Calu3 (cell line): ENCODE measurements at regions not wholly inside any gene's neighbourhood (a gene's known extent, or its start where the extent isn't known, plus 50 kb on each side); places are given as distances from the start of the nearest gene placed in this dataset.

Experiments used
- BruUV-seq: library from RNA; stranded (reverse); fragments of 400-500 nt; replicated peaks from 2 replicates; lab custom pipeline; 2021; lab: Mats Ljungman, UMichigan
- CTCF ChIA-PET: fragments of 300-600 bp; sonication (Branson Sonifier 250); formaldehyde crosslinking; loops from one replicate; lab custom pipeline; 2022; ENCODE audit warnings: antibody characterized with exemption; lab: Charles Lee
- DNase-seq: peaks from one replicate; pipeline ENCODE4 v3.0.0; 2022
- H3K27ac Mint-ChIP-seq: one replicate; pipeline ENCODE4 v1.8.0; 2022; ENCODE audit warnings: mixed read lengths; ENCODE audit not compliant: unreplicated experiment
- H3K27me3 Mint-ChIP-seq: one replicate; pipeline ENCODE4 v1.8.0; 2022; ENCODE audit warnings: mixed read lengths; ENCODE audit not compliant: unreplicated experiment
- H3K36me3 Mint-ChIP-seq: one replicate; pipeline ENCODE4 v1.8.0; 2022; ENCODE audit warnings: mild to moderate bottlenecking, moderate library complexity, mixed read lengths; ENCODE audit not compliant: insufficient read depth, unreplicated experiment
- H3K4me1 Mint-ChIP-seq: one replicate; pipeline ENCODE4 v1.8.0; 2022; ENCODE audit warnings: mild to moderate bottlenecking, low read depth, mixed read lengths; ENCODE audit not compliant: unreplicated experiment
- H3K4me3 Mint-ChIP-seq: one replicate; pipeline ENCODE4 v1.8.0; 2022; ENCODE audit warnings: mild to moderate bottlenecking, low read depth, moderate library complexity, mixed read lengths; ENCODE audit not compliant: unreplicated experiment
- H3K9me3 Mint-ChIP-seq: one replicate; pipeline ENCODE4 v1.8.0; 2022; ENCODE audit warnings: low read depth, mixed read lengths; ENCODE audit not compliant: unreplicated experiment
- intact Hi-C: fragments of 100-400 bp; cut with micrococcal nuclease; formaldehyde crosslinking; loops from one replicate; pipeline ENCODE4 v1.10.0; 2022; ENCODE audit not compliant: unreplicated experiment
- TF ChIP-seq, protein P1 (sequence below): fragments of 200-600 bp; IDR thresholded peaks from one replicate; pipeline ENCODE4 v1.8.0; 2022; ENCODE audit warnings: antibody characterized with exemption; ENCODE audit not compliant: unreplicated experiment

DNA sequence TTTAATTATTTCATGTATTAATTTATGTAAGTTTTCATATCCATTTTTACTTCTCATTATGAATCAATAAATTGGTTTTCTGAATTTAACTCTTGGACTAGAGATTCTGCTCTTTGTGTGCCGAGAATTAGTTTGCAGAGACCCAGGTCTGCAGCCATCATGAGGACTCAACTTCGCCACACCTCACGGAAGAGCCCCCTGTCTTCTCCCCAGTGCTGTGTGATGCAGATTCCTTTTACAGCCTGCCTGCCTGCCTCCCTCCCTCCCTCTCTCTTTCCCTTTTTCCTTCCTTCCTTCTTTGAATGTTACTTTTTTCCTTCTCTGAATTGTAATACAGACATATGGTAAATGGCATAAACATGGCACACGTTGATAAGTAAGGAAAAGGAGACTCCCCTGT lies 947.7 kb downstream of the TBC1D22A start:
- DNase-seq, result no peak
- no peaks in the 10 kb centered on the region for H3K27me3 Mint-ChIP-seq
- H3K27ac Mint-ChIP-seq, result no peak overlapping the region
- CTCF ChIA-PET, result no interaction called here
- peaks cover 25% of the 10 kb centered on the region for H3K9me3 Mint-ChIP-seq
- TF ChIP-seq, protein P1, sequence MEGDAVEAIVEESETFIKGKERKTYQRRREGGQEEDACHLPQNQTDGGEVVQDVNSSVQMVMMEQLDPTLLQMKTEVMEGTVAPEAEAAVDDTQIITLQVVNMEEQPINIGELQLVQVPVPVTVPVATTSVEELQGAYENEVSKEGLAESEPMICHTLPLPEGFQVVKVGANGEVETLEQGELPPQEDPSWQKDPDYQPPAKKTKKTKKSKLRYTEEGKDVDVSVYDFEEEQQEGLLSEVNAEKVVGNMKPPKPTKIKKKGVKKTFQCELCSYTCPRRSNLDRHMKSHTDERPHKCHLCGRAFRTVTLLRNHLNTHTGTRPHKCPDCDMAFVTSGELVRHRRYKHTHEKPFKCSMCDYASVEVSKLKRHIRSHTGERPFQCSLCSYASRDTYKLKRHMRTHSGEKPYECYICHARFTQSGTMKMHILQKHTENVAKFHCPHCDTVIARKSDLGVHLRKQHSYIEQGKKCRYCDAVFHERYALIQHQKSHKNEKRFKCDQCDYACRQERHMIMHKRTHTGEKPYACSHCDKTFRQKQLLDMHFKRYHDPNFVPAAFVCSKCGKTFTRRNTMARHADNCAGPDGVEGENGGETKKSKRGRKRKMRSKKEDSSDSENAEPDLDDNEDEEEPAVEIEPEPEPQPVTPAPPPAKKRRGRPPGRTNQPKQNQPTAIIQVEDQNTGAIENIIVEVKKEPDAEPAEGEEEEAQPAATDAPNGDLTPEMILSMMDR, result no peak
- H3K36me3 Mint-ChIP-seq, result no peaks in the 10 kb centered on the region
- H3K4me1 Mint-ChIP-seq, result no peaks in the 10 kb centered on the region
- no peak overlapping the region for H3K4me3 Mint-ChIP-seq
- BruUV-seq, result no TSS peak
- intact Hi-C loops, result no loop called here

DNA sequence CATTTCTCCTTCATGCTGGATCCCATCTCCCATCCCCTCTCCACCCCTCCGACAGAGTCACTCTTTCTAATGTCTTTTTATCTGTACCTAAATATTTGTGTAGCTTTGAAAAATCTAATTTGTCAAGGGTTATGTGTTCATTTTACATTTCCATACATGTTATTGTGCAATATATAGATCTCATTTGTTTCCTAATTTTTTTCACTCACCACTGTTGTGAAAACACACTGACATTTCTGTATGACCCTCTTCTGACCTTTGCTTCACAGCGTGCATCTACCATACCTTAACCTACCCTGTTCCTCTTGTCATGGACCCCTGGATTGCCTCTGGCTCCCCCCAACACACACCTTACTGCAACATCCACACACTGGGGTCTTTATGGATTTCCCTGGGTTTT lies 942.9 kb downstream of the TBC1D22A start:
- Mint-ChIP-seq H3K4me3 (no peak overlapping the region), H3K4me1 (no peaks in the 10 kb centered on the region), H3K36me3 (no peaks in the 10 kb centered on the region), H3K27ac (no peak overlapping the region), H3K9me3 (peaks cover 21% of the 10 kb centered on the region), H3K27me3 (no peaks in the 10 kb centered on the region)
- BruUV-seq, result no TSS peak
- intact Hi-C loops, result no loop called here
- TF ChIP-seq, protein P1, result no peak
- CTCF ChIA-PET, result no interaction called here
- DNase-seq, result no peak

DNA sequence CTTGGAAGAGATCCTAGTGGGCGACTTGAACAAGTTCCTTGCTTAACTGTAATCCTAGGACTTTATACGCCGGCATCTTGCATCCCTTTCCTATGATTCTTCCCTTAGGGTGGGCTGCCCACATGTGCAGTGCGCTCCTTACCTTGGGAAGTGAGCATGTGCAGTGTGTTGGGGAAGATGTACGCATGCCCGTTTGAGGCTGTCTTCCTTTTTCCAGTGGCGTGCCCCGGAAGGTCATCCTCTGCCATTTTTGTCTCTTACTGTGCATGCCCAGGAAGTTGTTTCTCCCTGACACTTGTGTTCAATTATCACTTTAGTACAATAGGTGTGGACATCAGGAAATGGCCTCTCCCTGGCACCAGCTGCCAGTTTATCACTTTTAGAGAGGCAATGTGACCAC lies 936.5 kb downstream of the TBC1D22A start:
- H3K36me3 Mint-ChIP-seq, result no peaks in the 10 kb centered on the region
- no peaks in the 10 kb centered on the region for H3K27me3 Mint-ChIP-seq
- H3K9me3 Mint-ChIP-seq, result peaks cover 23% of the 10 kb centered on the region
- BruUV-seq, result no TSS peak
- TF ChIP-seq, protein P1, result no peak
- no peak overlapping the region for H3K4me3 Mint-ChIP-seq
- no peak for DNase-seq
- CTCF ChIA-PET, result no interaction called here
- H3K4me1 Mint-ChIP-seq, result no peaks in the 10 kb centered on the region
- H3K27ac Mint-ChIP-seq, result no peak overlapping the region
- intact Hi-C loops, result no loop called here

GRCh38 chr22:47697861-47698260 lies 935.4 kb downstream of the TBC1D22A start:
- intact Hi-C loops, result no loop called here
- CTCF ChIA-PET, result no interaction called here
- TF ChIP-seq, protein P1, result no peak
- Mint-ChIP-seq H3K9me3 (peaks cover 26% of the 10 kb centered on the region), H3K4me1 (no peaks in the 10 kb centered on the region), H3K36me3 (no peaks in the 10 kb centered on the region), H3K27me3 (no peaks in the 10 kb centered on the region), H3K4me3 (no peak overlapping the region), H3K27ac (no peak overlapping the region)
- DNase-seq, result no peak
- BruUV-seq, result no TSS peak
